Endothelial cell of umbilical vein (primary cell): ENCODE measurements at regions not wholly inside any gene's neighbourhood (a gene's known extent, or its start where the extent isn't known, plus 50 kb on each side); places are given as distances from the start of the nearest gene placed in this dataset.

Experiments
- EZH2 ChIP-seq: IDR thresholded peaks from 2 replicates; pipeline ENCODE4 v1.6.1; 2012; ENCODE audit warnings: borderline replicate concordance, low read depth, mild to moderate bottlenecking, moderate library complexity, low read length, inconsistent platforms; ENCODE audit not compliant: severe bottlenecking
- JUN ChIP-seq: IDR thresholded peaks from 2 replicates; pipeline ENCODE4 v1.6.1; 2011; ENCODE audit warnings: borderline replicate concordance, low read depth; ENCODE audit not compliant: insufficient read length, insufficient read depth
- MYC ChIP-seq: IDR thresholded peaks from one replicate; pipeline ENCODE4 v1.6.1; 2011; ENCODE audit warnings: mild to moderate bottlenecking, low read depth, low read length
- POLR2A ChIP-seq: IDR thresholded peaks from 2 replicates; pipeline ENCODE4 v1.6.1; 2012; ENCODE audit warnings: low read depth, mild to moderate bottlenecking, control low read depth, low read length
- POLR2AphosphoS5 ChIP-seq: IDR thresholded peaks from 2 replicates; pipeline ENCODE4 v1.6.1; 2012; ENCODE audit warnings: low read depth, mild to moderate bottlenecking, control low read depth, low read length, moderate library complexity; ENCODE audit not compliant: insufficient read depth
- TF ChIP-seq, protein P1 (sequence below), 2 donors: IDR thresholded peaks; 1 replicate in 1 of 2; 2 replicates in 1 of 2; pipeline ENCODE4 v1.5.1; 2011; ENCODE audit warnings: low read length in 2 of 2, mild to moderate bottlenecking in 2 of 2, moderate library complexity in 2 of 2, control low read depth in 1 of 2, inconsistent platforms in 1 of 2, low read depth in 1 of 2; ENCODE audit not compliant: insufficient read depth in 1 of 2; ENCODE audit errors: extremely low read depth in 1 of 2

DNA sequence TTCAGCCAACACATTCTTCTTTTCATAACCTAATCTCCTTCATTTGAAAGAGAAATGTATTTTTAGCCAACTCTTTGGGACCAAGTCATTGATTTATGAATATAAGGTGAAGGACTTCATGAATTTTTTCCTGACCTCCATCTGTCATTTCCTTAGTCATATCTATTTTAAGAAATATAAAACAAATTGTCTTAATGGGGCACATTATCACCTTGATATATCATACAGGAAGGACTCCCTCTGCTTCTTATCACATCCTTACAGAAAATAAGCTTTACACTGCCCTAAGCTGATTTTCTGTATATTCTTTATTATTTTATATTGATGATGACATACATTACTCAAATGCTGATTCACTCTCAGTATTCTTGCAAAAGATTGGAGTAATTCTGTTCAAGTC lies 1076.2 kb downstream of the TDRD15 start:
- no peak for TF ChIP-seq POLR2A
- TF ChIP-seq, protein P1, sequence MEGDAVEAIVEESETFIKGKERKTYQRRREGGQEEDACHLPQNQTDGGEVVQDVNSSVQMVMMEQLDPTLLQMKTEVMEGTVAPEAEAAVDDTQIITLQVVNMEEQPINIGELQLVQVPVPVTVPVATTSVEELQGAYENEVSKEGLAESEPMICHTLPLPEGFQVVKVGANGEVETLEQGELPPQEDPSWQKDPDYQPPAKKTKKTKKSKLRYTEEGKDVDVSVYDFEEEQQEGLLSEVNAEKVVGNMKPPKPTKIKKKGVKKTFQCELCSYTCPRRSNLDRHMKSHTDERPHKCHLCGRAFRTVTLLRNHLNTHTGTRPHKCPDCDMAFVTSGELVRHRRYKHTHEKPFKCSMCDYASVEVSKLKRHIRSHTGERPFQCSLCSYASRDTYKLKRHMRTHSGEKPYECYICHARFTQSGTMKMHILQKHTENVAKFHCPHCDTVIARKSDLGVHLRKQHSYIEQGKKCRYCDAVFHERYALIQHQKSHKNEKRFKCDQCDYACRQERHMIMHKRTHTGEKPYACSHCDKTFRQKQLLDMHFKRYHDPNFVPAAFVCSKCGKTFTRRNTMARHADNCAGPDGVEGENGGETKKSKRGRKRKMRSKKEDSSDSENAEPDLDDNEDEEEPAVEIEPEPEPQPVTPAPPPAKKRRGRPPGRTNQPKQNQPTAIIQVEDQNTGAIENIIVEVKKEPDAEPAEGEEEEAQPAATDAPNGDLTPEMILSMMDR (IDR thresholded peaks at IDR 0.05; ENCODE audit: extremely low read depth in 1 of 2, insufficient read depth in 1 of 2, low read depth in 1 of 2, low read length in 2 of 2) = no peak
- TF ChIP-seq POLR2AphosphoS5 = no peak
- TF ChIP-seq MYC = no peak
- no peak for TF ChIP-seq EZH2
- TF ChIP-seq JUN = no peak
